Erythroblast (primary cell): ENCODE measurements at regions not wholly inside any gene's neighbourhood (a gene's known extent, or its start where the extent isn't known, plus 50 kb on each side); places are given as distances from the start of the nearest gene placed in this dataset.

Experiments used
- GATA1 ChIP-seq: IDR thresholded peaks from 2 replicates; pipeline ENCODE4 v1.6.1; 2011; ENCODE audit warnings: low read depth, mild to moderate bottlenecking, control low read depth, low read length, moderate library complexity
- POLR2A ChIP-seq: IDR thresholded peaks from 2 replicates; pipeline ENCODE4 v1.6.1; 2011; ENCODE audit warnings: mild to moderate bottlenecking, low read length

DNA sequence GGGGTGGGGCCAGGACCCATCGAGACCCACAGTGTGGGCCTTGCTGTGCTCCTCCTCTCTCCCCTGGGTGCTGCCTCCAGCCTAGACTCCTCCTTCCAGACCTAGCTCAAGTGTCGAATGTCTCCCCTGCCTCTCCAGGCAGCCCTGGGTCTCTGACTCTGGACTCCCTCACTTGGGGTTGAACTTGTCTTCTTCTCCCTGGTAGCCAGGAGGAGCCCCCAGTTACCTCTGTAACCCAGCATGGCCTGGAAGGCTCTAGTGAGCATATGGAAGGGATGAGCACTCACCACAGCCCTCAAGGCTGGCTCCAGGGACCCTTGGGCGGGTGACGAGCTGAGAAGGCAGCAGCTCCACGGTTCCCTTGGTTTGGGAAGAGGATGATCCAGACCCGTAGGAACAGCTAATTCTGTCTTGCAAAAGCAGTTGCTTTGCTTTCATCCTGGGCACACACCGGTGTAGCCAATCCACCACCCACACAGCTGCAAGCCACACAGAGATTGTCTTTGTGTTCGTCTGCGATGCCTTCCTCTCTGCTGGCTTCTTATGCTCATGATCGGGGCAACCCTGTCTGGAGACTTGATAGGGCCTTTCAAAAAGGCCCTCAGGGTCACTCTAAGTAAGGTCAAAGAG, 52.3 kb upstream of the ANTXRL start:
- TF ChIP-seq POLR2A (no peak), GATA1 (no peak)
